NCI-H1930 (cell line): ENCODE measurements at regions not wholly inside any gene's neighbourhood (a gene's known extent, or its start where the extent isn't known, plus 50 kb on each side); places are given as distances from the start of the nearest gene placed in this dataset.

Experiments
- DNase-seq, 2 experiments: peaks; one replicate each; lab custom pipeline; 2025; lab: John Stamatoyannopoulos, UW

- no peak for DNase-seq
Measured at GRCh38 chr4:36394352-36394903, 113.0 kb downstream of the DTHD1 start.

GRCh38 chr4:36399762-36400353 lies 118.4 kb downstream of the DTHD1 start:
- no peak for DNase-seq

- DNase-seq, result no peak
Measured at GRCh38 chr4:36402008-36402758, 120.8 kb downstream of the DTHD1 start.

GRCh38 chr4:36411338-36411737 lies 129.9 kb downstream of the DTHD1 start:
- DNase-seq, result no peak

GRCh38 chr4:36414248-36414647 lies 132.8 kb downstream of the DTHD1 start:
- no peak for DNase-seq

GRCh38 chr4:36417146-36417545 lies 135.7 kb downstream of the DTHD1 start:
- no peak for DNase-seq

GRCh38 chr4:36420111-36420679 lies 138.8 kb downstream of the DTHD1 start:
- DNase-seq, result no peak

GRCh38 chr4:36422607-36423006 lies 141.2 kb downstream of the DTHD1 start:
- no peak for DNase-seq

GRCh38 chr4:36426741-36427140 lies 145.3 kb downstream of the DTHD1 start:
- no peak for DNase-seq

- no peak for DNase-seq
Measured at GRCh38 chr4:36427696-36428095, 146.3 kb downstream of the DTHD1 start.

GRCh38 chr4:36432586-36432985 lies 151.2 kb downstream of the DTHD1 start:
- DNase-seq, result no peak

GRCh38 chr4:36439556-36439955 lies 158.1 kb downstream of the DTHD1 start:
- DNase-seq, result no peak

GRCh38 chr4:36445480-36445879 lies 164.1 kb downstream of the DTHD1 start:
- DNase-seq, result no peak

- DNase-seq, result no peak
Measured at GRCh38 chr4:36446275-36446674, 164.9 kb downstream of the DTHD1 start.

GRCh38 chr4:36461344-36461743 lies 179.9 kb downstream of the DTHD1 start:
- no peak for DNase-seq

GRCh38 chr4:36467670-36468069 lies 186.3 kb downstream of the DTHD1 start:
- DNase-seq, result no peak

- no peak for DNase-seq
Measured at GRCh38 chr4:36471903-36472302, 190.5 kb downstream of the DTHD1 start.

- DNase-seq, result no peak
Measured at GRCh38 chr4:36476135-36476534, 194.7 kb downstream of the DTHD1 start.

- no peak for DNase-seq
Measured at GRCh38 chr4:36477861-36478260, 196.4 kb downstream of the DTHD1 start.

- DNase-seq, result no peak
Measured at GRCh38 chr4:36485885-36486284, 204.5 kb downstream of the DTHD1 start.

GRCh38 chr4:36489798-36490197 lies 208.4 kb downstream of the DTHD1 start:
- no peak for DNase-seq

GRCh38 chr4:36492041-36492440 lies 210.6 kb downstream of the DTHD1 start:
- no peak for DNase-seq

- no peak for DNase-seq
Measured at GRCh38 chr4:36492590-36492989, 211.2 kb downstream of the DTHD1 start.
